ENCODE measurements at regions not wholly inside any gene's neighbourhood (a gene's known extent, or its start where the extent isn't known, plus 50 kb on each side); places are given as distances from the start of the nearest gene placed in this dataset.

DNA sequence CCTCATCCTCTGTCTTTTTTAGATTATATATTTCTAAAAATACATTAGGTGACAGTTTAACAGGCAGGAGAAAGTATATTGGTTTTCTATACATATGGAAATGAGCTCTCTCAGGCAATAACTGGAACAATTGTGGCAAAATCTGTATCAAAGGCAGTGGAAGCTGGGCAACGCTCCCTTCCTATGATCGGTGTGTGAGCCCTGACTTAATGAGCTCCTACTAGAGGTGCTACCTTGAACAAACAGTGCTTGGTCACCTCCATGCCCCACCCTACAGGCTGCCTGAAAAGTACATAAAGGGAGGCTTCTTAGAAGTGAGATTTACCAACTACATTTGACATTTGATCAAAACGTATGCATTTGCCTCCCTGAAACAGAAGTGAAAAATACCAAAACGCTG lies 185.3 kb downstream of the EFNB2 start:
- TF ChIP-seq, protein P1, sequence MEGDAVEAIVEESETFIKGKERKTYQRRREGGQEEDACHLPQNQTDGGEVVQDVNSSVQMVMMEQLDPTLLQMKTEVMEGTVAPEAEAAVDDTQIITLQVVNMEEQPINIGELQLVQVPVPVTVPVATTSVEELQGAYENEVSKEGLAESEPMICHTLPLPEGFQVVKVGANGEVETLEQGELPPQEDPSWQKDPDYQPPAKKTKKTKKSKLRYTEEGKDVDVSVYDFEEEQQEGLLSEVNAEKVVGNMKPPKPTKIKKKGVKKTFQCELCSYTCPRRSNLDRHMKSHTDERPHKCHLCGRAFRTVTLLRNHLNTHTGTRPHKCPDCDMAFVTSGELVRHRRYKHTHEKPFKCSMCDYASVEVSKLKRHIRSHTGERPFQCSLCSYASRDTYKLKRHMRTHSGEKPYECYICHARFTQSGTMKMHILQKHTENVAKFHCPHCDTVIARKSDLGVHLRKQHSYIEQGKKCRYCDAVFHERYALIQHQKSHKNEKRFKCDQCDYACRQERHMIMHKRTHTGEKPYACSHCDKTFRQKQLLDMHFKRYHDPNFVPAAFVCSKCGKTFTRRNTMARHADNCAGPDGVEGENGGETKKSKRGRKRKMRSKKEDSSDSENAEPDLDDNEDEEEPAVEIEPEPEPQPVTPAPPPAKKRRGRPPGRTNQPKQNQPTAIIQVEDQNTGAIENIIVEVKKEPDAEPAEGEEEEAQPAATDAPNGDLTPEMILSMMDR (IDR thresholded peaks at IDR 0.05): no peak
- no peak for TF ChIP-seq POLR2A (IDR thresholded peaks at IDR 0.05)

Measured in thyroid gland (tissue), 4 donors.